Suprapubic skin (tissue), 4 donors: ENCODE measurements at regions not wholly inside any gene's neighbourhood (a gene's known extent, or its start where the extent isn't known, plus 50 kb on each side); places are given as distances from the start of the nearest gene placed in this dataset.

Experiments used
- CTCF ChIP-seq, 2 donors: fragments of 200-600 bp in 1 of 2; fragments of 450-650 bp in 1 of 2; sonication (generic) in 1 of 2; IDR thresholded peaks; one replicate each; pipeline ENCODE4 v1.5.1; 2016 to 2019; ENCODE audit warnings: antibody characterized with exemption in 2 of 2, mild to moderate bottlenecking in 1 of 2, moderate library complexity in 1 of 2
- POLR2A ChIP-seq, 2 donors: fragments of 450-650 bp; IDR thresholded peaks; one replicate each; pipeline ENCODE4 v1.6.1; 2017; ENCODE audit warnings: antibody characterized with exemption in 2 of 2, mild to moderate bottlenecking in 2 of 2, moderate library complexity in 2 of 2
- POLR2AphosphoS5 ChIP-seq, 3 donors: sonication (generic); formaldehyde crosslinking; IDR thresholded peaks; one replicate each; pipeline ENCODE4 v1.6.1; 2017; ENCODE audit warnings: antibody characterized with exemption in 3 of 3

GRCh38 chr1:219121679-219122078 is 52.0 kb upstream of the LYPLAL1 start:
- no peak for TF ChIP-seq POLR2A (IDR thresholded peaks at IDR 0.05)
- TF ChIP-seq CTCF (IDR thresholded peaks at IDR 0.05): no peak
- TF ChIP-seq POLR2AphosphoS5 (IDR thresholded peaks at IDR 0.05): no peak
